Nephron (organoid): ENCODE measurements at regions not wholly inside any gene's neighbourhood (a gene's known extent, or its start where the extent isn't known, plus 50 kb on each side); places are given as distances from the start of the nearest gene placed in this dataset.
A peak's percentile ranks its signal among the peaks of the same experiment; 100 is the strongest.

Experiments
- H3K27ac Mint-ChIP-seq, 3 experiments: 2 replicates each; pipeline ENCODE4 v1.8.0; 2020; ENCODE audit warnings: mixed read lengths in 3 of 3, mild to moderate bottlenecking in 2 of 3, moderate library complexity in 1 of 3
- H3K27me3 Mint-ChIP-seq: 2 replicates; pipeline ENCODE4 v1.8.0; 2021; ENCODE audit warnings: low read depth, mild to moderate bottlenecking, moderate library complexity, mixed read lengths
- H3K36me3 Mint-ChIP-seq: 2 replicates; pipeline ENCODE4 v1.8.0; 2020; ENCODE audit warnings: low read depth, mixed read lengths
- H3K4me1 Mint-ChIP-seq: 2 replicates; pipeline ENCODE4 v1.8.0; 2020; ENCODE audit warnings: mixed read lengths
- H3K4me3 Mint-ChIP-seq, 3 experiments: 2 replicates each; pipeline ENCODE4 v1.8.0; 2020; ENCODE audit warnings: mild to moderate bottlenecking in 3 of 3, mixed read lengths in 3 of 3, moderate library complexity in 2 of 3
- H3K9me3 Mint-ChIP-seq: 2 replicates; pipeline ENCODE4 v1.8.0; 2020; ENCODE audit warnings: mixed read lengths
- TF ChIP-seq, protein P1 (sequence below), 3 experiments: fragments of 200-600 bp; sonication (generic); IDR thresholded peaks; one replicate each; pipeline ENCODE4 v1.5.0; 2021; ENCODE audit warnings: antibody characterized with exemption in 3 of 3; ENCODE audit not compliant: unreplicated experiment in 3 of 3

DNA sequence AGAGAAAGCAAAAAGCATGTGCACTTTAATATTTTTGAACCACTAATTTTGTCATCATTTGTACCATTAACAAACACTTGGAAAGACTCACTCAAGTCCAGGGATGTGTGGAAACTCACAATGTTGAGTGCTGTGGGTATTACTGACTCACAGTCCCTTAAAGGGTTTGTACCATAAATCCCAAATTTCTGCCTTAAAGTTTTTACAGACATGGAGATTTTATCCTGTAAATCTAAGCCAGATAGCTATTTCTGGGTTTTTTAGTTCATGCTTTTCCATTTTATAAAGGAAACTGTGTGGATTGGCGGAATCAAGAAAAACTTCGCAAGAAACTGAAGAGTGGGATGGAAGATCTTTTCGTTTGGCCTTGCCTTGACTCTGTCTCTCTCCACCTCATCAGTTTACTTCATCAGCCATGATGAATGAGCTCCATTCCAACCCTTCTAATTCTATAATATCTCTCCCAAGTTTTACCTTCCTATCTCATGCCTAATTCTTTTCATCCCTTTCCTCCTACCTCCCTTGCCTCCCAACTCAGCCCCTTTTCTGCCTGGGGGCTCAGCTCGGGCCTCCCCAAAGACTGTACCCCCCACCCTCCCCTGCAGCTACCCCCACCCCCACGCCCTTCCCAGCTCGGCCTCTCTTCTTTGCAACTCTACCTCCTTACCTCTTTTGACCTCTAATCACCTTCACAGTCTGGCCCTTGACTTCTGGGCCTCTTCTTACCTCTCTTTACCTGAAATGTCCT, 218.5 kb upstream of the MKLN1 start:
- Mint-ChIP-seq H3K27ac (no peak overlapping the region), H3K4me3 (peak overlapping the region; percentile 78 to 94 (median 88)), H3K4me1 (peaks cover 34% of the 10 kb centered on the region), H3K27me3 (peaks cover 91% of the 10 kb centered on the region), H3K36me3 (no peaks in the 10 kb centered on the region), H3K9me3 (no peaks in the 10 kb centered on the region)
- TF ChIP-seq, protein P1, sequence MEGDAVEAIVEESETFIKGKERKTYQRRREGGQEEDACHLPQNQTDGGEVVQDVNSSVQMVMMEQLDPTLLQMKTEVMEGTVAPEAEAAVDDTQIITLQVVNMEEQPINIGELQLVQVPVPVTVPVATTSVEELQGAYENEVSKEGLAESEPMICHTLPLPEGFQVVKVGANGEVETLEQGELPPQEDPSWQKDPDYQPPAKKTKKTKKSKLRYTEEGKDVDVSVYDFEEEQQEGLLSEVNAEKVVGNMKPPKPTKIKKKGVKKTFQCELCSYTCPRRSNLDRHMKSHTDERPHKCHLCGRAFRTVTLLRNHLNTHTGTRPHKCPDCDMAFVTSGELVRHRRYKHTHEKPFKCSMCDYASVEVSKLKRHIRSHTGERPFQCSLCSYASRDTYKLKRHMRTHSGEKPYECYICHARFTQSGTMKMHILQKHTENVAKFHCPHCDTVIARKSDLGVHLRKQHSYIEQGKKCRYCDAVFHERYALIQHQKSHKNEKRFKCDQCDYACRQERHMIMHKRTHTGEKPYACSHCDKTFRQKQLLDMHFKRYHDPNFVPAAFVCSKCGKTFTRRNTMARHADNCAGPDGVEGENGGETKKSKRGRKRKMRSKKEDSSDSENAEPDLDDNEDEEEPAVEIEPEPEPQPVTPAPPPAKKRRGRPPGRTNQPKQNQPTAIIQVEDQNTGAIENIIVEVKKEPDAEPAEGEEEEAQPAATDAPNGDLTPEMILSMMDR (IDR thresholded peaks at IDR 0.05; ENCODE audit: unreplicated experiment in 3 of 3) = no peak

DNA sequence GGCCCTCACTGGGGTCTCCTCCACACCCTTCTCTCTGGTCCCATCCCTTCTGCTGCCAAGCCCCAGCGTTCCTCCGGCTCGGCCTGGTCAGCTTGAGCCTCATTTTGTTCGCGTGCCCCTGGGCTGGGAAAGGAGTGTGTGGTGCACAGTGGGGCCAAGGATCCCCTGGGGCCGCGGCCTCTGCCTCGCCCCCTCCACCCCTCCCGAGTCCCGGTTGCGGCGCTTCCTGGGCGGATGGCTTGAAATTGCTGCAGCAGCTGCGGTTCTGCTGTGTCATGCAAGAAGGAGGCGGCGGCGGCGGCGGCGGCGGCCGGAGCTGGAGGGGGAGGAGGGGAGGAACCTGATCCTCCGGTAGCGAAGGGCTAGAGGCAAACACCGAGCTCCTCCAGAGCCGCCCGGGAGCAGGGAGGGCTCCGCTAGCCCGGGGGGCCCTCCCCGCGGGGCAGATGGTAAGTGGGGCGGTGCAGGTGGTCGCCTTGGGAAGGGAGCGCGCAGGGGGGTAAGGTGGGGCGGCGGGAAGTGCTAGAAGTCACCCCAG, 217.8 kb upstream of the MKLN1 start:
- no peaks in the 10 kb centered on the region for H3K36me3 Mint-ChIP-seq
- H3K9me3 Mint-ChIP-seq = no peaks in the 10 kb centered on the region
- H3K27me3 Mint-ChIP-seq = peaks cover 91% of the 10 kb centered on the region
- H3K27ac Mint-ChIP-seq = no peak overlapping the region
- peaks cover 34% of the 10 kb centered on the region for H3K4me1 Mint-ChIP-seq
- TF ChIP-seq, protein P1 (IDR thresholded peaks at IDR 0.05; ENCODE audit: unreplicated experiment in 3 of 3) = no peak
- H3K4me3 Mint-ChIP-seq = peak overlapping the region; percentile 78 to 94 (median 88)

DNA sequence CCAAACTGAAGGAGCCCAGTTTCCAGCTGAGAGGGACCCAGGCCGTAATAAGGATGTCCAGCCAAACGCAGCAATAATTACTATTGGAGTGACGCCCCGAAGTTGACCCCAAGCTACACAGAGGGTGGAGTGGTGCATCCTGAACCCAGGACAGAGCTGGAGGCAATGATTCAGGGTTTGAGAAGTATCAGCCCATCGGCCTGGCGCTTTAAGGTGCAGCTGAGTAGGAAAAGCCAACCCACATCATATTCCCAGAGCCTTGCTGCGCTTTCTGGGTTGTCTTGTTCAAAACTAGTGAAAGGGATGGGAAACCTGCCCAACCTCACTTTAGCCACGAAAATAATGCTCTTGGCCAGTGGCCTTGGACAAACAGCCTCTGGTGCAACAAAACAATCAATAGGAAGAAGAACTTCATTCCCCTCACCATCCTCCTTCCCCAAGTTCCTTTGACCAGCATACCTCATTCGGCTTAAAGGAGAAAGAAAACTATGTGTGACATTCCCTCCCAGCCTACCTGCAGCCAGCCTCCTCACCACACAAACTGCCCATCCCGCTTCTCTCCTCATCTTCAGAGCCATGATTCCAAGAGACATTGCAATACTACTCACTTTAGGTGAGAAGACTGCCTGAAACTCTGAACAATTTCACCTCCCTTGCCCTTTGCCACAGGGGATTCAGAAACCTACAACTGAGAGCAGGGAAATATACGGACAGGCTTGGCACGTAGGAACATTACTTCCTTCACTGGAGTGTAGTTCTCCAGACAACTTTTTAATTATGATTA, 217.2 kb upstream of the MKLN1 start:
- peak overlapping the region; percentile 52 to 69 (median 65) for H3K4me3 Mint-ChIP-seq
- H3K27ac Mint-ChIP-seq = peak overlapping the region in 1 of 3 experiments; percentile 45
- H3K4me1 Mint-ChIP-seq = peaks cover 34% of the 10 kb centered on the region
- peaks cover 87% of the 10 kb centered on the region for H3K27me3 Mint-ChIP-seq
- TF ChIP-seq, protein P1 (IDR thresholded peaks at IDR 0.05; ENCODE audit: unreplicated experiment in 3 of 3) = no peak
- H3K36me3 Mint-ChIP-seq = no peaks in the 10 kb centered on the region
- H3K9me3 Mint-ChIP-seq = no peaks in the 10 kb centered on the region

DNA sequence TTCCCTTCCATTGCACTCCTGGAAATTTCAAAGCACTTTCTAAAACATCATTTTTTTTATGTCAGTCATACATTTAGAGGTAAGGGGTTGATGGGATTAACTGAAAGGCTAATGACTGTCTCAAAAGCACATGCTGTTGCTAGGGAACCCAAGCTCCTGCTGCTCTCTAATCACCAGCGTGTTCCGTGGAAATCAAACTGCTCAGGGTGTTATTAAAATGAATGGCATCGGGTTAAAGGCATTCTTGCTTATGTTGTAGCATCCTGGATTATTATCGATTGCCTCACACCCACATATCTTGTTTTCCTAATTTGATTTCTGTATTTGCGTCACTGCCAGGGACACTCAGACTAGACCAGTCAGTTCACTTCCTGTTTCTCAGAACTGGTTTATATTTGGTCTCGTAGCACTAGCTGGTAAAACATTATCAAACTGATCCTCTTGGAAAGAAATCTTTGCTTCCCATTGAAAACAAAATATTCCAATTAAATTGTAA, 216.5 kb upstream of the MKLN1 start:
- Mint-ChIP-seq H3K4me1 (peaks cover 34% of the 10 kb centered on the region), H3K27me3 (peaks cover 91% of the 10 kb centered on the region), H3K27ac (peak overlapping the region in 2 of 3 experiments; percentile 45 to 58), H3K4me3 (peak overlapping the region; percentile 52 to 69 (median 65)), H3K36me3 (no peaks in the 10 kb centered on the region), H3K9me3 (no peaks in the 10 kb centered on the region)
- TF ChIP-seq, protein P1 (IDR thresholded peaks at IDR 0.05; ENCODE audit: unreplicated experiment in 3 of 3) = no peak

DNA sequence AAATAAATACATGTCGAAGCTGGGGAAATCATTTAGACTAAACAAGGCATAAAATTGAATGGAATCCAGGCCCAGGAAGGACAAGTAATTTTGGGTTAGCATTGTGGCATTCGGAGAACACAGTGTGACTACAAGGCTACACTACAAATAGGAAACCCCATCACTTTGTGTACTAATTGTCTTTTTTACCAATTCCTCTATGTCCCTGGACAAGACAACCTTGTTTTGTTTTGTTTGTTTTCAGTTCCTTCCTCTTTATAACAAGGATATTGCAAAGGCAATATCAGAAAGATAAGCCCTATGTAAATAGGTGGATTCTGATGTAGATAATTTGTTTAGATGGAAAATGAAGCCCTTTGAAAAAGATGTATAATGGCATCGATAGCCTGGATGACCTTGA, 215.9 kb upstream of the MKLN1 start:
- peaks cover 34% of the 10 kb centered on the region for H3K4me1 Mint-ChIP-seq
- H3K27ac Mint-ChIP-seq = no peak overlapping the region
- no peak overlapping the region for H3K4me3 Mint-ChIP-seq
- no peaks in the 10 kb centered on the region for H3K36me3 Mint-ChIP-seq
- TF ChIP-seq, protein P1 (IDR thresholded peaks at IDR 0.05; ENCODE audit: unreplicated experiment in 3 of 3) = no peak
- H3K9me3 Mint-ChIP-seq = no peaks in the 10 kb centered on the region
- peaks cover 84% of the 10 kb centered on the region for H3K27me3 Mint-ChIP-seq
